ENCODE measurements at regions not wholly inside any gene's neighbourhood (a gene's known extent, or its start where the extent isn't known, plus 50 kb on each side); places are given as distances from the start of the nearest gene placed in this dataset.

DNA sequence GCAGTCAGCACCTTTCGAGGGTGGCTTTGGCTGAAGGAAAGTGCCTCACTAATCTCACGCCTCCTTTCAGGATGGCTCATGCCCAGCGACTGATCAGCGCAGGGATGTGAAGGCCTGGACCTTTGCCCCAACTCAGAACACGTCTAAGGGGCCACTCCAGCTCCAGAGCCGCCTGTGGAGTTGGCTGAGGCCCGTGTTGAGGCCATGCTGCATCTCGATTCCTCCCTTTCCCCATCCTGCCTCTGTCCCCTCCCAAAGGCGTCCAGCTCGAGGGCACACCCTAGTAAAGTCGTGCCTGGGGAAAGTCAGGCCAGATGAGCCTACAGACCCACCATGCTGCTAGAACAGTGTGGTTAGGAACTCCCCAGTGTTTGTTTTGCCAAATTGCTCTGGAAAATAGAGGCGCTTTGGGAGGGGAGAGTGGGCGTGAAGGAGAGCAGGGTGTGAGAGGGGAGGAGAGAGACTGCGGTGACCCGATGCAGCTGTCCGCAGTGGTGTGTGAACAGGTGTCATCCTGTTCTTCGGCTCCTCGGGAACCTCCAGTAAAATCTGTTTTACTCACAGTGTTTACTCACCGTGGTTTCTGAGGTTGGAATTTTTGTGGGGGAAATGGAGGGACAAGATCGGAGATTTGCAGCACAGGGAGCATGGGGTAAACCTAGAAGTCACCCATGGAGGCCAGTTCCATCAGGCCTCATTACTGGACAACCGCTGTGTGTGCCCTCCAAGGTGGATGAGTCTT is 85.0 kb upstream of the PMEPA1 start:
- FAIRE-seq: no peak

- FAIRE-seq: no peak
Observed at GRCh38 chr20:57794036-57794435, 84.2 kb upstream of the PMEPA1 start.

- FAIRE-seq: no peak
Observed at GRCh38 chr20:57793421-57793820, 83.6 kb upstream of the PMEPA1 start.

DNA sequence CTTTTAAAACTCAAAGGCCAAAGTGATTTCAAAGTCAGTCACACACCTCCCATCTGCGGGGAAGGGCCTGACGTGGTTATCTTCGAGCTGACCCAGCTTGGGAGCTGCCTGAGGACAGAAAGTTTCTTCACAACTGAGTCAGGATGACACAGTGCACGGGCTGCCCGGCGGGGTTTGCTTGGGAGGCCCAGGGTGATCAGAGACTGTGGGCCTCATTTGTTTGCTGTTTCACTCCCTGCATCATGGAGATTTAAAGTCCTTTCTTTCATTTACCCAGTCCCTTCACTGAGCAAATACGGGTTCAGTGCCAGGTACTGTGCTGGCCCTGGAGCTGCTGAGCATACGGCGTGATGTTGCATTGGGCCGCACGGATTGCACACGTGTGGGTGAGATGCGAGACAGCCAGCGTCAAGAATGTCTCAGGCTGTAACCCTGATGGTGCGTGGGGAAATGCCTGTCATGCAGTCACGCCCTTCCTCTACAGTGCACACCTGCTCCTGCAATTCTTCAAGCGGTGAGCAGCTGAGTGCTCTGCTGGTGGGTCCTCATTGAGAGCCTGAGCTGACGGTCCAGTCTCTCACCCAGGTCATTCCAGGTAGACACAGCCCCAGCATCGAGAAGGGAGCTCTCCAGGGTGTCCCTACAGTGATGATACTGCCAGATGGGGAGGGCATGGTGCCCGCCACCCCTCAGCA is 82.7 kb upstream of the PMEPA1 start:
- no peak for FAIRE-seq

DNA sequence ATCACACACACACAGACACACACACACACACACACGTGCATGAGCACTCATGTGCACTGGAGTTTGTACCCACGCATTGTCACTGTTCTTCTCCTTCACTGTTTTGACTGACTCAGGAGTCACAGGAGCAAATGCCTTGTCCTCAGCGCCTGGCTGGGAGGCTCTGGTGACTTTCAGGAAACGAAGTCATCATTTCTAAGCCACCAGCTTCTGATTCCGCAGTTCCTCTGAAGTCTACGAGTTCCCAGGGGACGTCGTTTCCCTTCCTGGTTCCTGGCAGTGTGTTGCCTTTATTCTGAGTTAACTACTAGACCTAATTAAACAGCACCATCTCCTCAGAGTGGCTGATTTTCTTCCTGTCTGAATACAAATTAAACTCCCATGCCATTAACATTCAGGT is 82.2 kb upstream of the PMEPA1 start:
- FAIRE-seq: no peak

GRCh38 chr20:57791178-57791962 is 81.6 kb upstream of the PMEPA1 start:
- no peak for FAIRE-seq

- FAIRE-seq: no peak
Observed at GRCh38 chr20:57790176-57790575, 80.4 kb upstream of the PMEPA1 start.

GRCh38 chr20:57788936-57789613 is 79.3 kb upstream of the PMEPA1 start:
- no peak for FAIRE-seq

GRCh38 chr20:57787990-57788781 is 78.4 kb upstream of the PMEPA1 start:
- no peak for FAIRE-seq

DNA sequence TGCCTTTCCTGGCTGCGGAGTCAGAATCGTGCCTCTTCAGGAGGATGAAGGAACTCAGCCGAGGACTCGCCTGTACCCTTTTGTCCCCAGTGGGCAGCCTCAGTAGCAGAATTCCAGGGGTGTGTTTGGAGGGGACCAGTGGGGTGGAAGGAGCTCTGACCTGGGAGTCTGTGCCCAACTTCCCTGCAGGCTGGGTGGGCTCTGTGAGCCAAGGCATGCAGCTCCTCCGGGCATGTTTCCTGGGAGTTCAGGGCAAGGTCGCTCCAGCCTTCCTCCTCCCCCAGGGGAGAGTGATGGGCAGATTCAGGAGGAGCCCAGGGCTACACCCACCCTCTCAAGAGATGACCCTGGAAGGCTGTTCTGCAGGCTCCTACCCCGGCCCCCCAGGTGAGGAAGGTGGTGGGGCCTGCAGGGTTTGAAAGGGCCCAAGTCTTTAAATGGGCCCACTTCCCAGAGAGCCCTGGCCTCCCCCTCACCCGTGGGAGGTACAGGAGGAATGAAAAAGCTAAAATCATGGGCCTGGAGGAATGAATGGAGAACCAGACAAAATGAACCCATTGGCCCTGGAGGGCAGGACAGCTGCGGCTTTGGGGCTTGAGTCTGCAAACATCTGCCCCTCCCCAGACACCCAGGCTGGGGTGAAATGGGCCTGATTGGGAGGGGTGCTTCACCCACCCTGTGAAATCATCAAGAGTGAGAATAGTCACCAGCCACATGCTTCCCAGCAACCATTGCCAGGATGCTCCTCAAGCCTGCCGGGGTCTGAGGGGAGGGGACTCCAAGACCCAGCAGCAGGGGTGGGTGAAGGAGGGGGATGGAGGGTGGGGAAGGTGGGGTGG is 77.6 kb upstream of the PMEPA1 start:
- FAIRE-seq: no peak

DNA sequence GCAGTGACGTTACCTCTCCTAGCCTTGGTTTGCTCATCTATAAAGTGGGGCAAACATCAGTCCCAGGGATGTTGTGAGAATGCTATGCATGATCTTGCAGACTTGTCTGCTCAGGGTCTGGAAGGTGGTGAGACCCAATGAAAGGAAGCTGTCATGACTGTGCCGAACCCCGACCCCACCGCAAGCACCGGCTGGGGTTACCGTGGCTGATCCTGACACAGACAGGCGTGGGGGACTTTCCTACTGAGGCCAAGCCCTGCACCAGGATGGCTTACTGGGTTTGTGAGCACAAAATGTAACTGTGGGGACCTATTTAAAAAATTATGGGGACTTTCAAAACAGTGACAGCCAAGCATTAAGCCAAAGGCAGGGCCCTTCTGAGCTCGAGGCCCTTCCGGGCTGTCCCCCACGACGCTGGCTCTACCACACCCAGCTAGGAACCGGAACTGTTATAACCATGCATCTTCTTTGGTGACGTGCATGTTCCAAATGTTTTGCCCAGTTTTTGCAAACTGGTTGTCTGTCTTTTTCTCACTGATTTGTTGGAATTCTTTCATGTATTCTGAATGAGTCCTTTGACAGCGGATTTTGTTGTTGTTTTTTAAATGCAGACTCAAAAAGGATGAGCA is 76.6 kb upstream of the PMEPA1 start:
- no peak for FAIRE-seq

- no peak for FAIRE-seq
Observed at GRCh38 chr20:57785720-57786119, 75.9 kb upstream of the PMEPA1 start.

DNA sequence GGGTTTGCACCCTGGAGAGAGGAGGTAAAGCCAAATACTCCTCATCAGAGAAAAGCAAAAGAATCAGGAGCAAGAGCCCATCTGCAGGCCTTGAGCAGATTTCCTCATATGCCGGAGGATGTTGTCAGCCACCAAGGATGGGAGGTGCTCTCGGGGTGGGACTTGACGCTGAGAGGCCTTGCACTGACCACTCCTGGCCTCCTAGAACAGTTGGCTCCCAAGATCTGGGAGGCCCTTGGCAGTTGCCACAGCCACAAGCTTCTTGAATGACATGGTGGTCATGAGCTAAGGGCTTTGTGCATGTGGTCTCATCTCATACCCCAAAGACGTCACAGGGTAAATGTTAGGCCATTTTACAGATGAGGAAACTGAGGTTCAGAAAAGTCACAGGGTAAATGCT is 75.2 kb upstream of the PMEPA1 start:
- FAIRE-seq: no peak

DNA sequence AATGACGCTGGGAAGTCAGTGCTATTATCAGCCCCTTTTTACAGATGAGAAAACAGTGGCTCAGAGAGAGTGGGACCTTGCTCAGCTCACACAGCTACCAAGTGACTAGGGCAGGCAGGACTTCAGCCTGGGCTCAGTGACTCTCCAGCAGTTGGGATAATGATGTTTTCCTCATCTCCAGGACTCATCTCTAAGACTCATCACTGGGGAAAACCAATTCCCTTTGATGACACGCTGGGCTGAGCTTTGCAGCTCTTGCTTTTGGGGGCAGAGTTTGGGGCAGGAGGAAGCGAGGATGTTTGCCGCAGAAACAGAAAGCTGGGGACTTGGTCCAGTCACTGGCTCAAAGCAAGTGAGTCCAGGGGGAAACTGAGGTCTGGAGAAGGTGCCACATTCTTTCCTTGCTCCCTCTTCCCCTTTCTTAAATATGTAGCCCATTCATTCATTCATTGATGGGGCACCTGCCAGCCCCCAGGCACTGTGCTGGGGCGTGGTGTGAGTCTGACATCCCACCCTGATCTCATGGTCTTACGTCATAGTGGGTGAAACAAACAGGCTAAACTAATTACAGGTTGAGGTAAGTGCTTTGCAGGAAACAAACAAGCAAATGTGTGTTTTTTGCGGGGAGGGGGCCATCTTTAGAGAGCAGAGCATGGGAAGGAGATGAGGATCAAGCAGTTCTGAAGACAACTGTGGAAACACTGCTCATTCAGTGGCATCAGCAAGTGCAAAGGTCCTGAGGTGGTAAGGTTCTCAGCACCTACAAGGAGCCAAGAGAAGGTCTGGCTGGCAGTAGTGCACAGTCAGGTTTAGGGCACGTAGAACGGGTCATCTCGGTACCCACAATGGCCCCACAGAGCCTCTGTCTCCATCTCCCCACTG is 74.4 kb upstream of the PMEPA1 start:
- no peak for FAIRE-seq

DNA sequence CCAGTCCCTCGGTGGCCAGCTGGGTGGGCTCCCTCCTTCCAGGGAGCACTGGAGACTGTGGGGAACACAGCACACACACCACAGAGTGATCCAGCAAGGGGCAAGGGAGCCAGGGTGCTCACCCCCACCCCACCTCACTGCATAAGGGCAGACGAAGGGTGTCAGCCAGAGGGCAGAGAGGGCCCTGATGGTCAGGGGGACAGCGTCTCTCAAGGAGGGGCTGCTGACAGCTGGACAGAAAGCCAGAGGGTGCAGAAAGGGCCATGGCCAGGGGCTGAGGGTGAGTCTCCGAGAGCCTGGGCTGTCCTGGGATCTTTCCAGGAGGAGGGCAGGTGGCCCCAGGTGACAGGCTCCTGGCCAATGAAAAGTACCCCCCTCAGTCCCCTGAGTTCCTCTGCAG is 73.4 kb upstream of the PMEPA1 start:
- no peak for FAIRE-seq

DNA sequence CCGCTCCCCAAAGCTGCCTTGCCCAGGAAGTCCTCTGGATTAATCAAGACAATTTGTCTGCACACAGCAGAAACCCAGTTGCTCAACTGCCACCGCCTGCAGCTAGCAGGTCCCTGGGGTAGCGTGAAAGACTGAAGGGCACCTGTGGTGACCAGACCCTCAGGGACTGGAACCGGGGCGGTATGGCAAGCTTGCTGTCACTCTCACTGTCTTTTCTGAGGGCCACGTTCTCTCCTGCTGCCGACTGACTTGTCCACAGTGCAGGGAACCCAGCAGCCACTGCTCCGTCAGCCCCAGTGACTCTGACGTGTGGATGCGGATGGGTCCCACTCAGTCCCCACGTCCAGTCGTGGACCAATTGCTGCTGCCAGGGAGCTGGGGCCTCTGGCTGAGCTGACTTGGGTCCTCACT is 72.8 kb upstream of the PMEPA1 start:
- FAIRE-seq: no peak

DNA sequence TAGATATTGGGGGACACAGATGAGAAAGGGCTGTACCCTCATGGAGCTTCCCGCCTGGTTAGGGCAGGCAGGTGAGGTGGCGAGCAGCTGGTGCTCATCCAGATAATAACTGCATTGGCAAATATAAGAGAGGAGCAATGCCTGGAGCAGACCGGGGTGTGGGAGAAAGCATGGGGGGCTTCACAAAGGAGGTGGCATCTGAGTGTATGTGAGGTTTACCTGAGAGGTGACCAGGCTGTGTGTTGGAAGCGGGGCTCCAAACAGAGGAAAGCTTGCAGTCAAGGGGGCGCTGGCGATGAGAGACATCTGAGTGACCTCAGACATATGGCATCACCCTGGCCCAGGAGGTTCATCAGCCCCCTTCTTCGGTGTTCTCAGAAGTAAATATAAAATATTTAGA is 72.1 kb upstream of the PMEPA1 start:
- no peak for FAIRE-seq

GRCh38 chr20:57780906-57781305 is 71.1 kb upstream of the PMEPA1 start:
- FAIRE-seq: no peak

DNA sequence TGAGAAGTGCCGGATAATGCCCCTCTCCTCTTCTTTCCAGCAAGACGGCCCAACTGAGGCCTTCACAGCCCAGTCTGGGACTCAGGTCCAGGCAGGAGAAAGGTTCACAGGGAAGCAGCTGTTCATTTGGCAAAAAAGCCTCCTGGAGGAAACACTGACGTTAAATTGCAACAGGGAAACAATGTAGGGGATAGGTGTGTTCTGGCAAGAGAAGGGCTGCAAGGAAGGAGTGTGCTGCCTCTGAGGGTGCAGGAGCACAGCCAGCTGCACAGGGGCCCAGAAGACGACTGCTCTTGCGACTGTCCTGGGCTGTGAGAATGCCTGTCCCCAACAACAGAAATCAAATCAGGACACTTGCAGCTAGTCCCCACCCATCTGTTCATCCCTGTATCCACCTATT is 70.6 kb upstream of the PMEPA1 start:
- FAIRE-seq: no peak
